Caco-2 (cell line): ENCODE measurements at regions not wholly inside any gene's neighbourhood (a gene's known extent, or its start where the extent isn't known, plus 50 kb on each side); places are given as distances from the start of the nearest gene placed in this dataset.

Source experiments
- BruUV-seq: library from RNA; stranded (reverse); fragments of 400-500 nt; replicated peaks from 2 replicates; lab custom pipeline; 2021; lab: Mats Ljungman, UMichigan
- CTCF ChIA-PET: fragments of 300-600 bp; sonication (Branson Sonifier 250); formaldehyde crosslinking; loops from one replicate; lab custom pipeline; 2022; ENCODE audit warnings: antibody characterized with exemption; lab: Charles Lee
- POLR2A ChIA-PET: fragments of 300-600 bp; sonication (Branson Sonifier 250); formaldehyde crosslinking; loops from one replicate; lab custom pipeline; 2022; ENCODE audit warnings: antibody characterized with exemption; lab: Charles Lee
- DNase-seq, 2 experiments: peaks; one replicate each; pipeline versions ENCODE4 v3.0.0 to v3.0.0-alpha.2; 2020 to 2022
- H3K27me3 ChIP-seq: replicated peaks from 2 replicates; pipeline ENCODE4 v1.6.0; 2011; ENCODE audit warnings: low read length; ENCODE audit not compliant: control insufficient read depth, insufficient read depth
- H3K36me3 ChIP-seq: 2 replicates; pipeline ENCODE4 v1.5.1; 2011; ENCODE audit warnings: low read length; ENCODE audit not compliant: control insufficient read depth, insufficient read depth
- H3K4me1 ChIP-seq: fragments of 250-450 bp; sonication (Bioruptor Pico); 2 replicates; pipeline ENCODE4 v1.5.1; 2020; ENCODE audit warnings: mild to moderate bottlenecking
- H3K4me3 ChIP-seq: 2 replicates; pipeline ENCODE4 v1.5.1; 2011; ENCODE audit warnings: low read depth, mild to moderate bottlenecking, control low read depth, low read length
- H3K9me3 ChIP-seq: fragments of 250-450 bp; sonication (Bioruptor Pico); 2 replicates; pipeline ENCODE4 v1.5.1; 2020; ENCODE audit warnings: mild to moderate bottlenecking, moderate library complexity
- H3K27ac Mint-ChIP-seq: one replicate; pipeline ENCODE4 v1.8.0; 2022; ENCODE audit warnings: mixed read lengths; ENCODE audit not compliant: unreplicated experiment
- H3K27me3 Mint-ChIP-seq: one replicate; pipeline ENCODE4 v1.8.0; 2022; ENCODE audit warnings: mixed read lengths; ENCODE audit not compliant: insufficient read depth, unreplicated experiment
- H3K36me3 Mint-ChIP-seq: one replicate; pipeline ENCODE4 v1.8.0; 2022; ENCODE audit warnings: mild to moderate bottlenecking, mixed read lengths; ENCODE audit not compliant: insufficient read depth, unreplicated experiment
- H3K4me1 Mint-ChIP-seq: one replicate; pipeline ENCODE4 v1.8.0; 2022; ENCODE audit warnings: low read depth, mixed read lengths; ENCODE audit not compliant: unreplicated experiment
- H3K4me3 Mint-ChIP-seq: one replicate; pipeline ENCODE4 v1.8.0; 2022; ENCODE audit warnings: mild to moderate bottlenecking, moderate library complexity, mixed read lengths; ENCODE audit not compliant: unreplicated experiment
- H3K9me3 Mint-ChIP-seq: one replicate; pipeline ENCODE4 v1.8.0; 2022; ENCODE audit warnings: mixed read lengths; ENCODE audit not compliant: unreplicated experiment
- CTCF ChIP-seq, 2 experiments: fragments of 200-600 bp in 1 of 2; IDR thresholded peaks; 1 replicate in 1 of 2; 2 replicates in 1 of 2; pipeline versions ENCODE4 v1.5.1 to v1.8.0; 2011 to 2022; ENCODE audit warnings: antibody characterized with exemption in 1 of 2, control low read depth in 1 of 2, inconsistent platforms in 1 of 2, low read depth in 1 of 2, low read length in 1 of 2, mild to moderate bottlenecking in 1 of 2, moderate library complexity in 1 of 2; ENCODE audit not compliant: insufficient read depth in 1 of 2, severe bottlenecking in 1 of 2, unreplicated experiment in 1 of 2
- intact Hi-C: fragments of 100-400 bp; cut with micrococcal nuclease; formaldehyde crosslinking; loops from one replicate; pipeline ENCODE4 v1.10.0; 2022; ENCODE audit not compliant: unreplicated experiment

GRCh38 chr2:240377366-240377765, 58.1 kb upstream of the GPC1 start:
- no TSS peak for BruUV-seq

GRCh38 chr2:240379089-240379636, 56.3 kb upstream of the GPC1 start:
- no peak for DNase-seq
- POLR2A ChIA-PET = no interaction called here
- H3K4me3 Mint-ChIP-seq = no peak overlapping the region
- Histone ChIP-seq H3K9me3 (no peaks in the 10 kb centered on the region), H3K36me3 (no peaks in the 10 kb centered on the region), H3K27me3 (no peaks in the 10 kb centered on the region), H3K4me1 (no peaks in the 10 kb centered on the region; the same call in none of the 2 replicates), H3K4me3 (no peak overlapping the region)
- BruUV-seq = no TSS peak
- H3K27me3 Mint-ChIP-seq = no peaks in the 10 kb centered on the region
- no peaks in the 10 kb centered on the region for H3K4me1 Mint-ChIP-seq
- intact Hi-C loops = no loop called here
- H3K9me3 Mint-ChIP-seq = no peaks in the 10 kb centered on the region
- TF ChIP-seq CTCF (IDR thresholded peaks at IDR 0.05; ENCODE audit: insufficient read depth in 1 of 2, low read depth in 1 of 2, low read length in 1 of 2, severe bottlenecking in 1 of 2, unreplicated experiment in 1 of 2) = no peak
- CTCF ChIA-PET = no interaction called here
- H3K27ac Mint-ChIP-seq = no peak overlapping the region
- no peaks in the 10 kb centered on the region for H3K36me3 Mint-ChIP-seq

More at GRCh38 chr2:240377366-240377765, 58.1 kb upstream of the GPC1 start:
- Histone ChIP-seq H3K4me3 (no peak overlapping the region), H3K36me3 (no peaks in the 10 kb centered on the region), H3K4me1 (no peaks in the 10 kb centered on the region; the same call in none of the 2 replicates), H3K27me3 (no peaks in the 10 kb centered on the region), H3K9me3 (no peaks in the 10 kb centered on the region)
- POLR2A ChIA-PET = no interaction called here
- TF ChIP-seq CTCF (IDR thresholded peaks at IDR 0.05; ENCODE audit: insufficient read depth in 1 of 2, low read depth in 1 of 2, low read length in 1 of 2, severe bottlenecking in 1 of 2, unreplicated experiment in 1 of 2) = no peak
- no peaks in the 10 kb centered on the region for H3K4me1 Mint-ChIP-seq
- no peak overlapping the region for H3K27ac Mint-ChIP-seq
- no peaks in the 10 kb centered on the region for H3K36me3 Mint-ChIP-seq
- no peaks in the 10 kb centered on the region for H3K27me3 Mint-ChIP-seq
- H3K9me3 Mint-ChIP-seq = no peaks in the 10 kb centered on the region
- DNase-seq = no peak
- intact Hi-C loops = no loop called here
- CTCF ChIA-PET = no interaction called here
- H3K4me3 Mint-ChIP-seq = no peak overlapping the region

GRCh38 chr2:240383099-240383758, 52.2 kb upstream of the GPC1 start:
- H3K27ac Mint-ChIP-seq = no peak overlapping the region
- no peak overlapping the region for H3K4me3 Mint-ChIP-seq
- TF ChIP-seq CTCF (IDR thresholded peaks at IDR 0.05; ENCODE audit: insufficient read depth in 1 of 2, low read depth in 1 of 2, low read length in 1 of 2, severe bottlenecking in 1 of 2, unreplicated experiment in 1 of 2) = no peak
- BruUV-seq = no TSS peak
- no peak overlapping the region for H3K4me3 ChIP-seq
- no peak for DNase-seq
- no peaks in the 10 kb centered on the region for H3K36me3 Mint-ChIP-seq
- H3K27me3 Mint-ChIP-seq = no peaks in the 10 kb centered on the region
- intact Hi-C loops = no loop called here
- CTCF ChIA-PET = no interaction called here
- H3K9me3 ChIP-seq = no peaks in the 10 kb centered on the region
- H3K4me1 ChIP-seq = no peaks in the 10 kb centered on the region
- H3K4me1 Mint-ChIP-seq = no peaks in the 10 kb centered on the region
- H3K9me3 Mint-ChIP-seq = no peaks in the 10 kb centered on the region
- POLR2A ChIA-PET = no interaction called here
- no peaks in the 10 kb centered on the region for H3K36me3 ChIP-seq
- H3K27me3 ChIP-seq = no peaks in the 10 kb centered on the region
